OCI-M1 (cell line): ENCODE measurements at regions not wholly inside any gene's neighbourhood (a gene's known extent, or its start where the extent isn't known, plus 50 kb on each side); places are given as distances from the start of the nearest gene placed in this dataset.
A peak's percentile ranks its signal among the peaks of the same experiment; 100 is the strongest.

Experiments
- DNase-seq: peaks from one replicate; lab custom pipeline; 2025; lab: John Stamatoyannopoulos, UW

DNA sequence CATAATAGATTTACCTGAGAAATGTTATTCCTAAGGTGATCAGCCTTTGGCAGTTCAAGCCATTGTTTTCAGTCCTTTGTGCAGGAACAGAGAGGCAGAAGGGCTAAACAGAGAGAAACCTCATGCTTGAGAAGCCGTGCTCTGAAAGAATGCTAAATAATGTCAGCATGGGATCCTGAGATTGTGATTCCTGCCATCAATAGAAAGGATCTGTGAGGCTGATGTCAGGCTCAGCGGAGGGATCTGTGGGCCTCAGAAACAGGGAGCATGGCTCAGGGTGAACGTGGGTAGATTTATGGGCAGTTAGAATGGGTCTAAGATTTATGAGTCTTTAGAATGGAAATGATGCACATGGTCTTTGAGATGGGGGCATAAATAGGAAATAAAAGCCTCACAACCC, 439.2 kb upstream of the IGFBP3 start:
- DNase-seq, result no peak

DNA sequence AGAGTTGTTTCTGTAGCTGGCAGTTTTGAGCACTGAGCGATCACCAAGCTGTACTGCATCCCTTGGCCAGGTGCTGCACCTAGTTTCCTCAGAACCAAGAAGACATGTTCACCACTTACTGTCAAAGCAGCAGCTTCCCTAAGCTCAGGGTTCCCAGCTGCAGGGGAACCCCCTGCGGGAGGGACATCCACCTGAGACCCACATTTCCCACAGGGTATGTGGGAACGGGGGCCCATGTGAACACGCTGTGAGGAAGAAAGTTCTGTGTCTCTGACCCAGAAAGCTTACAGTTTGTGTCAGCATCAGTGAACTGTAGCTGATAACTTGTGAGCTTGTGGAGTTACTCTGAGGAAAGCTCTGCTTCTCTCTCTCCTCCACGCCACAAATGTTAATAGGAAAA, 436.8 kb upstream of the IGFBP3 start:
- DNase-seq, result no peak

DNA sequence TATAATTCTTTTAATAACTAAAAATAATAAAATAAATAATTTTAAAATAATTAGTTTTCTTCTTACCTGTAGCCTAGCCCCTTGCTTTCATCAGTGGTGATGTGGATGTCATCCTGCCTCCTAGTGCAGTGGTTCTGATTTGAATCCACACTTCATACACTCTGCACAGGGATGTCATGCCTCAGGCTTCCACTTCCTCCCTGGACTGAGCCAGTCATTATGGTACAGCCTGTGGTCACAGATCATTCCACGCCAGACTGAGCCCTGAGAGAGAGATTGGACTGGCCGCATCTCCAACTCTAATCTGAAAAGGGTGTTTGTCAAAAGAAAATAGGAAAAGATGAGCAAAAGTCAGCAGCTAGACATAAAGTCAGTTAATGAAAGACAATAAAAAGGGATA, 436.2 kb upstream of the IGFBP3 start:
- DNase-seq, result no peak

DNA sequence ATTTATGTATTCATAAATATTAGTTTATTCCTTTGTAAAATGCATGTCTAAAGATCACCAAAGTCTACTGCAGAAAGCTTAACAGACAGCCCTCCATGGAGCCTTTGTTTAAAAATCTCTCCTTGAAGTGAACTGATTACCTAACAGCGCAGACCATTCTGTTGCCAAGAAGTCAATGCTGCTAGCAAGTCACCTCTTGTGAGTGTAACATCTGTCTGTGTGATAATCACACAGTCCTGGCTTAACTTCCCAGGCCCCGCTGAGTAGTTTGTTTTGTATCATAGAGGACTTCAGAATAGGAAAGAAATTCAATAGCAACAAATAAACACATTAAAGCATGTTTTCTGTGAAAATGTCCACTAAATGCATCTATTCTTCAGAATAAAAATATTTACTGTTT, 435.3 kb upstream of the IGFBP3 start:
- DNase-seq, result no peak

DNA sequence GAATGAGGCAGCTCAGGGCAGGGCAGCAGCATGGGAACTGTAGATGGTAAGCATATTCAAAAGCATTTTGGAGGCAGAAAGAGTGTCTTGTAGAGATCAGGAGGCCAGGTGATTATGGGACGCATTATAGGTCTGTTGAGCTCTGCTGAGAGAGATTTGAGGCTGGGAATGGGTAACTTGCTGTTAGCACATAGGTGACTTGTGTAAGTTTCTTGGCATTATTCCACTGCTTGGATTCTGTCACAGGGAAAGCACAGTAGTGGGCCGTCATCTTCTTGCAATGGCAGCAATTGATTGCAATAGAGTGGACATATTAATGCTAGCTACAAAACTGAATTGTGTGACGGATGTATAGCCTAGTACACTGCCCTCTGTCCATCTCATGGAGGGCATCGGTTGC, 434.3 kb upstream of the IGFBP3 start:
- DNase-seq, result no peak

DNA sequence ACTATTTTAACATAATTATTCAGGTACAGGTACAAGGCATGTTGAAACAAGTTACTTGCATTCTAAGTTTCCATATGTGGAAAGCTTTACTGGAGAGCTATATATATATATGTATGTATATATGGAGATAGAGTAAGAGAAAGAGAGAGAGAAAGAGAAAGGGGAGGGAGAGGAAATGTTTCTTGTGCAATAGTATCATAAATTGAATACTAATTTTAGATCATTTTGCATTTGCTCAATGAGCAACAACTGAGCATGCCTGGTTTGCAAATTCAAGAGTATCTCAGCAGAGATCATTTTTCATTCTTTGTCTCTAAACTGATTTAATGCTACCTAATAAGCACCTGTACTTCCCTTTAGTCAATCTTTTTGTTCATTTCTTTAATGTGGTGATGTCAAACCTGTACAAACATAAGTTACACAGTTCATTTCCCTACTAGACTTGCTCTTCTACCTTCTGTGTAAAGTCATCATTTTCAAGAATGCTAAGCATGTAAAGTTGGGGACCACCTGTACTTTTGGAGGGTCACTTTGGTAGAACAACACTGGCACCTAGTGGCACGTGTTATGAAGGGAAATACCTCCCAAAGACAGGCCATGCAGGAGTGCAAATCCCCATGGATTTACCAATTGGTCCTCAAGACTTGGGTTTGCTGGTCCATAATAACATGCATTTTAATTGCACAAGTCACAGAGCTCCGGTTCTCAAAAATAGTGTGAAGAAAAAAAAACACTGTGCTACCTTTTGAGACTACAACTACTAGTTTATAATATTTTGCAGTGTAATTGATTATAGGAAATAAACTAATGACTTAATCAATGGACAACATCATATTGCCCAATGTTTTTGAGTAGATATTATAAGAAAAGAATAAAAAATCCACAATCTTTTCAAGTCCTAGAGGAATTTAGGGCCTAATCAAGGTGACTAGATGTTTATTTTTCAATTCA, 431.2 kb upstream of the IGFBP3 start:
- DNase-seq, result peak; percentile 33

DNA sequence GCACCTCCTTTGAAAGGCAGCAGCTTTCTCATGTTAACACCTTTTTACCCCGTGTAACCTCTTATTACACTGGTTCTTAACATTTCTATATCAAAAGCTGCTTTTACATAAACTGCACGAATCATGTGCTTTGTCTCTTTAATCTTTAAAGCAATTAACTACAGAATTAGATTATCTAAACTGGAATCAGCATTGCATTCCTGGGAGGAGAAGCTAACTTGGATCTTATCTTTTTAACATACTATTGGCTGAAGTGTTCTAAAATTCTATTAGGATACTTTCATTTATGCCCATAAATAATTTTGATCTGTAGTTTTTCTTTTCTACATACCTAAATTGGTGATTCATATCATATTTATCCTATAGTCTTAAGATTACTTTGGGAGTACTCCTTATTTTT, 428.4 kb upstream of the IGFBP3 start:
- DNase-seq, result no peak

DNA sequence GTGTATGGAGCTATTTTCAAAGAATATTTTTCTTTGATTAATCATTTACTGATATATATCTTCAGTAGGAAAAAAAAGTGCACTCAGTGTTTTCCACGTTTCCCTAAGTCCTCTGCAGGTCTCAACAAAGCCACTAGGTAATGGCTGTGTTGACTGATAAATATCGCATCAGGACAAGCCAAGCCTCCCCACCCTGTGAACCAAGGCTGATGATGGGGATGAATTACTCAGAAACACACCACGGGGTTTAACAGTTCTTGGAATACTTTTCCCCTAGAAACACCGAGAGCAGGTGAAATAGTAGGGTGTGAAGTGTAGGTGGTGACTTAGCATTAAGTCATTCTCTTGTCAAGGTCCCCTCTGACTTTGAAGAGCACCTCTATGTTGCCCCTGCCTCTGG, 423.5 kb upstream of the IGFBP3 start:
- no peak for DNase-seq

DNA sequence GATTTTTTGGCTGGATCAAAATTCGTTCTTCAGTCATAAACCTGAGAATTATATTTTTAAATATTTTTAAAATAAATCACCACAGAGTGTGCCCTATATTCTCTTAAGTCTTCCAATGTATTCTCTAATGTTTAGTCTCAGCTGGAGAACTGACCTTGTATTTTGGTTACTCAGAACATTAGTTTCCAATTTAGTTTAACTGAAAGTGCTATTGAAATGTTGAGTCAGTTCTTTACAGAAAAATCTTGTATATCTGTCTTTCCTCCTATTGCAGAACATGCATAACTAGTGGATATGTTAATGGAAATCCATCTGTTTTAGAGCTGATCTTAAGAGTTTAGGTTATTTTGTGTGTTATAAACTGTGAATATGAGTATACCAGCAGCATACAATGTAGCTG, 422.7 kb upstream of the IGFBP3 start:
- DNase-seq, result no peak

DNA sequence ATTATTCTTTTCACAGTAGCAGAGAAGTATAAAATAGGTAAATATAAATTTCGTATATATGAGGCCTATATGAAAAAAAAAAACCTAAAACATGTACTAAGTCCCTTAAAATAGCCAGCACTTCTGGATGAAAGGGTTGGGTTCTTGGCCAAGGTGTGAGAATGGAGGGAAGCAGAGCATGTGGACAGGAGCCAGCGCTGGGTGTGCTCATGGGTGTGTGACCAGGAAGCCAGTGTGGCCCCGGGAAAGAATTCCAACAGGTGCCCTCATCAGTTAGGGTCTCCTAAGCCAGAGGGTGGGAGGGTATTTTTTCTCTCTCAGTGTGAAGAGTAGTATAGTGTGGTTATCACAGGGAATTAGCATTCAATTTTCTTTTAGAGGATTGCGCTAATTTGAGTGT, 401.9 kb upstream of the IGFBP3 start:
- DNase-seq, result no peak

DNA sequence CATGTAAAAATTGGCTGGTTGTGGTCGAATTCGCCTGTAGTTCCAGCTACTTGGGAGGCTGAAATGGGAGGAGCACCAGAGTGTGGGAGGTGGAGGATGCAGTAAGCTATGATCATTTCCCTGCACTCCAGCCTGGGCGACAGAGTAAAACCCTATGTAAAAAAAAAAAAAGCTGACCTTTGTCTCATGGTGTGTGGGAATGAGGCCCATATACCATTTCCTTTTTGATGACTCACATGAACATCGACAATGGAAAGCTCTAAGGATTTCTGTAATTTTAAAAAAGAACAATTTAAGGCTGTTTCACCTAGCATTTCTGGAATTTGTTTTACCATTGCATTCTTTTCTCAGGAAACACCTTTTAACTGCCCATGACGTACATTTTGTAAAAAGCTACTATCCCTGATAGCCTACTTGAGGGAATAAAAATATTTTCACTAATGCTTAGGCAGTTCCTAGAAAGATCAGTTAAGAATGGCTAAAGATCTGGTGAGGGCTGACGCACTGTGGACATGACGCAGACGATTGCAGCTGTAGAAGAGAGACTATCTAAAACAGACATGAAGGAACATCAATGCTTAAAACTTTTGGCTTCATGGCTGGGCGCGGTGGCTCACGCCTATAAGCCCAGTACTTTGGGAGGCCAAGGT, 400.6 kb upstream of the IGFBP3 start:
- DNase-seq, result no peak

DNA sequence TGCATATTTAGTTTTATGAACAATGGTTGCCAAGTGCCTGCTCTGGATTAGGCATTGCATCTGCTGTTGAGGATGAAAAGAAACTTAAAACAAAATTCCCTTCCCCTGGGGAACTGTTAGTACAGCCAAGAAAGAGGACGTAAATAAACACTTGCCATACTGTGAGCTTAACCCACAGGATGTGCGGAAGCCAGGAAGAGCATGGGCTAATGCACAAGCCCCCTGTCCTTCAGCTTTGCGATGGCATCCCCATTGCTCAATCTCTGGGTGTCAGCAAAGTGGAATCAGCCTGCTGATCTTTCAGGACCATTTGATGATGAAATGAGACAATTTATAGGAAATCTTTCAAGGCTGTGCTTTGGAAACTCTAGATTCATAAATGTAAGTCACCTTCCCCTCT, 399.9 kb upstream of the IGFBP3 start:
- no peak for DNase-seq

DNA sequence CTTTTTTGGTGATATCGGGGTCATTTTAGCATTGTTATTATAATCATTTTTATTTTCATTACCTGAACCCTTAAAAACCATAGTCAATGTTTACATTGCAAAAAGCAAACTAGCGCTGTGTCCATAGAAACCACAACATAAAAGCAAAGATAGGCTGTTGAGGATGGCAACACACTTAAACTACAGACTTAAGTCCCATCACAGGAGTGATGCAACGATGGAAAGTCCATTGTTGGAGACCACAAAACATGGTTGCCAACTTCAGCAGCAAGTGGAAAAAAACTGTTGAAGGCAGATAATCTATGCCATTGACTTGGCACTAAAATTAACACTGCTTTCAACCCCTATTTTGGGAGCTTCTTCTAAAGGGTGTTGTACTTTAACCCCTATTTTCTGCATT, 398.8 kb upstream of the IGFBP3 start:
- peak; percentile 1 for DNase-seq

DNA sequence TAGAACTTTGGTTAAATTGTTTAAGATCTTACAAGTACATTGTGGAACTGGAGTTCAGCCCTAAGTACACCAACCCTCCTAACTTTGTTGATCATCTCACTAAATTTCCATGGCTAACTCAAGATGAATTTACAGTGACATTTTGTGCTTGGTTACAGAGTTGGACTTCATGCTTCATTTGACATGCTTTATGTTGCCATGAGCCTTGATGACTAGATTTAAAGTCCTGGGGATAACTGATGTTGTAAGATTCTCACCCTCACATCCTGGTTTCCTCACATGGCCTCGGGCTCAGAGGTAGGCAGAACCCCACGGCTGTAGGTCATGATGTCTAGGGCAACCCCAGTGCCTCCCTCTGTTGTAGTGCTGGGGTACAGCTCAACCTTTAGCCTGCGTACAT, 397.2 kb upstream of the IGFBP3 start:
- DNase-seq, result no peak

DNA sequence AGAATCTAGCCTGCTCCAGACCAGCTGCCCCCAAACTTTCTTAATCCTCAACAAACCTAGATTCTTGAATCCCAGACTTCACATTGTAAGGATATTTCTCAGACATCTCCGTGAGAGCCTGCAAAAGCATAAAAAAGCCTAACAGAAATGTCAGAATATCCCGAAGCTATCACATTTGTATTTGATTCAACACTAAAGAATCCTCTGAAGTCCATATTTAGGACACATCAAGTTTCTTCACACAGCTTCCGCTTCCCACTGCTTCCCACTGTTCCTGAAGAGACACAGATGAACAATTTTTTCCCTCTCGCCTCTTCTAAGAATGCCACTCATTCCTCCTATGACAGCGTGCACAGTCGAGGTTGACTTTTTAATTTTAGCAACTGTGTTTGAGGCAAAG, 396.2 kb upstream of the IGFBP3 start:
- DNase-seq, result no peak

DNA sequence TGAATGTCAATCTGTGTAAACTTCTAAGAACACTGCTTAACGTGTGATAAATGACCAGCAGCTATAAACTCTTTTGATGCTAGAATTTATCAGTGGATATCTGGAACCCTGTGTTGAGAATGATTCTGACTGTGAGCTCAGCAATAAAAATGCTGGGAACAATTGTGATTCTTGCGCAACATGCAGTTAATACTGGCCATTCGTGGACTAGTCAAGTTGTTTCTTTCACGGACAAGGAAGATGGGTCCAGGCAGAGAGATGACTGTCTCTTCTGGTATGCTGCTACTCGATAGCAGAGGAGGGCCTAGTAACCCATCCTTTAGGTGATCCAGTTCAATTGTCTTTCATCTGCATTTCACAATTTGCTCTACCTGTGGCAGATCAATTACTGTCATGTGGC, 394.8 kb upstream of the IGFBP3 start:
- no peak for DNase-seq

DNA sequence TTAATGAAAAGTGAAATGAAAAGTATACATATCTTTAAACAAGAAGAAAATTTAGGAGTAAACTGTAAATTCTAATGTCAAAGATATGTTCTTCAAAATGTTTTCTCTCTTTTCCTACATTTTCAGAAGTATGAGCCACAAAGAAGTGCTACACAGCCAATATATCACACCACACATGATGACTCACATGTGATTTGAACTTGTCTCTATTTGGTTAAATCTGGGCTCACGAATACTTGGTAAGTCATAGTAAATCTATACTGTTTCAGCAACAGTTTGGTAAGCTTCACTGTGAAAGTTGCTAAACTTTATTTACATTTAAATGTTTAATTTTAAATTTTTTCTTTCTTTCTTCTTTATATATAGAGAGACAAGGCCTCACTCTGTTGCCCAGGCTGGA, 380.6 kb upstream of the IGFBP3 start:
- DNase-seq, result no peak

DNA sequence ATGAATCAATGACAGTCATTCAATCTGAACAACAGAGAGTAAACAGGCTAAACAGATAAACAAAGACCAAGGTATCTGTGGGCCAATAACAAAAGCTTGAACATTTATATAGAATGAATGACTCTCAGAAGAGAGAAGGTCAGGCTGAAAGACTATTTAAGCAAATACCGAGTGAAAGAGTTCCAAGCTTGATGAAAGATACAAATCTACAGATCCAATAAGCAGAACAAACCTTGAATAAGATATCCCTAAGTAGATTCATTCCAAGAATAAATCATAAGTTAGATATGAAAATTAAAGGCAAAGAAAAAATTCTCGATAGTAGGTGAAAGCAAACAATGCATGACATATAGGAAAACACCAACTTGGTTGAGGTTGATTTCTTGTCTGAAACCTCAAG, 376.4 kb upstream of the IGFBP3 start:
- DNase-seq, result no peak

DNA sequence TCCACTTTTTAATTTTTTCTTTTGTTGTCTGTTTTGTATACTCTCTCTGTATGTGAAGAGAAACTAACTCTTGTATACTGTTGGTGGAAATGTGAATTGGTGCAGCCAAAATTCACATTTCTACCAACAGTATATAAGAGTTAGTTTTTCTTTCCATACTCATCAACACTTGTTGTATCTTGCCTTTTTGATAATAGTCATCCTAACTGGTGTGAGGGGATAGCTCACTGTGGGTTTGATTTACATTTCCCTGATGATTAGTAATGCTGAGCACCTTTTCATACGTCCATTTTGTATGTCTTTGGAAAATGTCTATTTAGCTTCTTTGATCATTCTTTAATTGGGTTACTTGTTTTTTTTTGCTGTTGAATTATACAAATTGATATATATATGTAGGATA, 375.5 kb upstream of the IGFBP3 start:
- no peak for DNase-seq

DNA sequence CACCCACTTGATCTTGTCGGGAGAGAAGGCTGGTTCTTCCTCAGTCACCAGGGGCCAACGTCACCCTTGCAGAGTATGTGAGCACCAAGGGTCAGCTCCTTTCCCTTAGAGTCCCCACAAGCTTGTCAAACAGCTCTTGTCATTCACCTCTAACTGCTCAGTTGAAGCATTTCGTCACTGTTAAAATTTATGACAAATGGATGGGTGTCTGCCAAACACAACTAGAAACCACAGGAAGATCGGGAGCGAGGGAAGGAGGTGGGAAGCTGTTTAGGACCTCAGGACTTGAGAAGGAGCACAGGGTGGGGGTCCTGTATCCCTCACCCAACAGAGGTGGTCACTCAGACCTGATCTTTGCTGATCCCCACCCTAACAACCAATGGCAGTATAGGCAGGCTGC, 373.3 kb upstream of the IGFBP3 start:
- DNase-seq, result no peak

DNA sequence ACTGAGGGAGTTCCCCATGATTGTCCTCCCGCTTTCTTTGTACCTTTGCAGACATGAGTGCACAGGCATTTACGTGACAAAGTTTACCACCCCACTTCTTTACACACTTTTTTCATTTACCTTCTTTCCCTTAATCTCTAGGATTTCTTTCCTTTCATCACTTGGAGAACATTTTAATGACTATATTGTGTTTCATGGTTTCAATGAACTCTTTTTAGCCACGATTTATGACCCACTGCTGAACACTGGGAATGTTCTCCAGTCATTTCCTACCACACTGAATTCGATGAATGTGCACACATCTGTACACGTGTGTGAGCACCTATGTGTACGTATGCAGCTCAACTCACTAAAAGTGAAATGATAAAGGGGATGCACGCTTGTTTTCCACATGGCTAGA, 371.7 kb upstream of the IGFBP3 start:
- no peak for DNase-seq

DNA sequence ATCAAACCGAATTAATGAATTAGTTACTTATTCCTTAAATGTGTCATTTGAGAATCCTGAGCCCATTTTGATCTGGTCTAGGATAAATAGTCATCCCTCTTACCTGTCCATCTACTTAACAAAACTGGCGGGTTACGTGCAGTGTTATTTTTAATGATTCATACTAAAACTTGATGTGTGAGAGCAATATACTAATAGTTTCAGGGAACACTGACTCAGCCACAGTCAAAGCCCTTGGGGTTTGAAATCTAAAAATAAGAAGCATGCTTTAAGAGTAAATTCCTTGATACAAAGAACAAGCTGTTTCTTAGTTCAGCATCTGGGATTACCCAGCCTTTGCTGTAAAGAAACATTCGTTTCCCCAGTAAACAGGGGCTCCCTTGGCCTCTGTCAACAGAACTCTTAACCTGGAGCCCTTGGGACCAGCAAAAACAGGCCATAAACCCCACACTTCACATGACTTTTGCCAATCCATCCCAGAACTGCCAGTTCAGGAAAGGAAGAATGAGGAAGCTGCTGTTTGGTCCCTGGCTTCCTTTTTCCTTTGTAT, 370.6 kb upstream of the IGFBP3 start:
- no peak for DNase-seq

DNA sequence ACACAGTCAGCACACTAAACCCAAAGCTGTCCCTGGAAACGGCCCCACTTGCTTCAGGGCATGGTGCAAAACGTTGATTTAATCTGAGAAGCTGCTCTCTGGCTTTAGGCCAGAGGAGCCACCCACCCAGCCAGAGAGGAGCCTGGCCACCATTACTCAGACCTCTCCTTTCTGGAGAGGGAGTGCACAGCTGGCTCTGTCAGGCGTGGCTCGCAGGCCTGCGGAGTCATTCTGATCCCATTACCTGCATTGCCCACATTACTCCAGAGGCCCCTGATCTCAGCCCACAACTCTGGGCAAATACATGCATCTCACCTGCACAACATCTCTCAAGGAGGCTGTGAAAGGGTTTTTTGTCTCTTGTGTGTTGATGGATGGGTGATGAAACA, 370.0 kb upstream of the IGFBP3 start:
- no peak for DNase-seq
